ENCODE measurements at regions not wholly inside any gene's neighbourhood (a gene's known extent, or its start where the extent isn't known, plus 50 kb on each side); places are given as distances from the start of the nearest gene placed in this dataset.

GRCh38 chr5:87949676-87950631 is 318.7 kb downstream of the TMEM161B start:
- no peak for DNase-seq (ENCODE audit: low spot score)

- DNase-seq (ENCODE audit: low spot score), result no peak
Measured at GRCh38 chr5:87948486-87948885, 320.2 kb downstream of the TMEM161B start.

- no peak for DNase-seq (ENCODE audit: low spot score)
Measured at GRCh38 chr5:87946271-87946670, 322.4 kb downstream of the TMEM161B start.

- DNase-seq (ENCODE audit: low spot score), result no peak
Measured at GRCh38 chr5:87945286-87945650, 323.4 kb downstream of the TMEM161B start.

- no peak for DNase-seq (ENCODE audit: low spot score)
Measured at GRCh38 chr5:87944553-87945285, 323.9 kb downstream of the TMEM161B start.

GRCh38 chr5:87940775-87941174 is 327.9 kb downstream of the TMEM161B start:
- no peak for DNase-seq (ENCODE audit: low spot score)

- no peak for DNase-seq (ENCODE audit: low spot score)
Measured at GRCh38 chr5:87936667-87937066, 332.0 kb downstream of the TMEM161B start.

- DNase-seq (ENCODE audit: low spot score), result no peak
Measured at GRCh38 chr5:87924436-87924835, 344.2 kb downstream of the TMEM161B start.

GRCh38 chr5:87916320-87916719 is 352.3 kb downstream of the TMEM161B start:
- no peak for DNase-seq (ENCODE audit: low spot score)

- no peak for DNase-seq (ENCODE audit: low spot score)
Measured at GRCh38 chr5:87912419-87912818, 356.2 kb downstream of the TMEM161B start.

GRCh38 chr5:87909382-87909781 is 359.3 kb downstream of the TMEM161B start:
- DNase-seq (ENCODE audit: low spot score), result no peak

- DNase-seq (ENCODE audit: low spot score), result no peak
Measured at GRCh38 chr5:87906962-87907361, 361.7 kb downstream of the TMEM161B start.

- no peak for DNase-seq (ENCODE audit: low spot score)
Measured at GRCh38 chr5:87900419-87900818, 368.2 kb downstream of the TMEM161B start.

- no peak for DNase-seq (ENCODE audit: low spot score)
Measured at GRCh38 chr5:87899721-87900131, 368.9 kb downstream of the TMEM161B start.

GRCh38 chr5:87899208-87899661 is 369.4 kb downstream of the TMEM161B start:
- DNase-seq (ENCODE audit: low spot score), result no peak

- no peak for DNase-seq (ENCODE audit: low spot score)
Measured at GRCh38 chr5:87898574-87898973, 370.1 kb downstream of the TMEM161B start.

GRCh38 chr5:87888139-87888538 is 380.5 kb downstream of the TMEM161B start:
- DNase-seq (ENCODE audit: low spot score), result no peak

- DNase-seq (ENCODE audit: low spot score), result no peak
Measured at GRCh38 chr5:87887247-87887646, 381.4 kb downstream of the TMEM161B start.

GRCh38 chr5:87886164-87886563 is 382.5 kb downstream of the TMEM161B start:
- DNase-seq (ENCODE audit: low spot score), result no peak

- DNase-seq (ENCODE audit: low spot score), result no peak
Measured at GRCh38 chr5:87885758-87886157, 382.9 kb downstream of the TMEM161B start.

- DNase-seq (ENCODE audit: low spot score), result no peak
Measured at GRCh38 chr5:87877495-87877894, 391.1 kb downstream of the TMEM161B start.

- no peak for DNase-seq (ENCODE audit: low spot score)
Measured at GRCh38 chr5:87877023-87877422, 391.6 kb downstream of the TMEM161B start.

GRCh38 chr5:87876616-87877015 is 392.0 kb downstream of the TMEM161B start:
- no peak for DNase-seq (ENCODE audit: low spot score)
